NCI-H1105 (cell line): ENCODE measurements at regions not wholly inside any gene's neighbourhood (a gene's known extent, or its start where the extent isn't known, plus 50 kb on each side); places are given as distances from the start of the nearest gene placed in this dataset.
A peak's percentile ranks its signal among the peaks of the same experiment; 100 is the strongest.

ENCODE experiments used
- DNase-seq: peaks from one replicate; lab custom pipeline; 2025; lab: John Stamatoyannopoulos, UW

DNA sequence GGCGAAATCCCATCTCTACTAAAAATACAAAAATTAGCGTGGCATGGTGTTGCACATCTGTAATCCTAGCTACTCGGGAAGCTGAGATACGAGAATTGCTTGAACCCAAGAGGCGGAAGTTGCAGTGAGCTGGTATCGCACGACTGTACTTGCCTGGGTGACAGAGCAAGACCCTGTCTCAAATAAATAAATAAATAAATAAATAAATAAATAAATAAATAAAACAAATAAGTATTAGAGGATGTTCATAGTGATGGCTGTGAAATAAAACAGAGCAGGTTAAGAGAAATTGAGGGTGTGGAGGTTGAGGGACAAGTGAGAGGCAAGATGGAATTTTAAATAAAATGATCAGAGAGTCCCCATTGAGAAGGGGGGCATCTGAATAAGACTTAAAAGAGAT lies 124.7 kb upstream of the DST start:
- DNase-seq = no peak

DNA sequence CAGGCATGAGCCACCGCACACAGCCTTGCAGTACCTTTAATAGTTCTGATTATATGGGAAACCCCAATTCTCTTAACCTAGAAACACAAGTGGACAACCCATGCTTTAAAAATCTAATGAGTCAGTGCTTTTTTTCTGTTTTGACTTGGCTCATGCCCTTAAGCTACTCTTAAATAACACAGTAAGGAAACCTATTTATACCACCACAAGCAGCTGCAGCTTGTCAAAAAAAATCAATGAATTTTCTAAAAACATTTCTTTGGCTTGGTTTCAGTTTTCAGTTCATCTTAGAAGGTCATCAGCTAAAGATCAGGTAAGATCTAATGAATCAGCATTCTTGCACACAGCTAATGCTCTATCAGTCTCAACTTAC lies 124.1 kb upstream of the DST start:
- DNase-seq = no peak

DNA sequence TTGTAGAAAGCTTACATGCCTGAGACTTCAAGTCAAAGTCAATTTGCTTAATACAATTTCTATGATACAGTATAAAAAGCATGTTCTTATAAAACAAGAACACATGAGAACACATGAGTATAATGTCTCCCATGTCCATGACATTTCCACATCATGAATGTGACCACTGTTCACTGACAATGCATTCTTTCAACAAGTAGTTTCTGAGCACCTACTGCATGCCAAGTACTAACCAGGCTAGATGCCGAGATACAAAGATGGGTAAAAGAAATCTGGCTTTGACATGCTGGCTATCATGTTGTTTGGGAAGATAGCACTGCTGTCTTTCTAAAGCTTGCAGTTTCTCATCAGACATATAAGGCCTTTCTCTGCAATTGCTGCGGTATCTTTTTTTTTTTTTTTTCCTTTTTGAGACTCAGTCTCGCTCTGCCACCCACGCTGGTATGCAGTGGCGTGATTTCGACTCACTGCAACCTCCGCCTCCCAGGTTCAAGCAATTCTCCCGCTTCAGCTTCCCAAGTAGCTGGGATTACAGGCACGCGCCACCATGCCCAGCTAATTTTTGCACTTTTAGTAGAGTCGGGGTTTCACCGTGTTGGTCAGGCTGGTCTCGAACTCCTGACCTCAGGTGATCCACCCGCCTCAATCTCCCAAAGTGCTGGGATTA lies 123.6 kb upstream of the DST start:
- no peak for DNase-seq

DNA sequence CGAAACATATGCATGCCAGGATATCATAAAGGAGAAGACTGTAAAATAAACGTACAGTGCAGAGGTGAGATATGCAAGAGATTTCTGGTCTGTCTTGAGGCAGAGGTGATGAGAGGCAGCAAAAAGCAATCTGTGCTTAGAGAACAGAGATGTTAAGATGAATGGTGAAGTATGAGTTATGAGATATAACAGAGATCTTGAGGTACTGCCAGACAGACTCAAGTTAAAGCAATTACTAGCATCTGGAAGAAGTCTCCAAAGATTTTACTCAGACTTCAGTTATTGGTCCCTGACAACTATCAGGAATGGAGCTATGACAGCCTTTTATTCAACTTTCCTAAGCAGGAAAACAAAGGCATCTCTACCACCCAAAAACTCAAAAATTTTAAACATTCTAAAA lies 122.8 kb upstream of the DST start:
- DNase-seq = no peak

DNA sequence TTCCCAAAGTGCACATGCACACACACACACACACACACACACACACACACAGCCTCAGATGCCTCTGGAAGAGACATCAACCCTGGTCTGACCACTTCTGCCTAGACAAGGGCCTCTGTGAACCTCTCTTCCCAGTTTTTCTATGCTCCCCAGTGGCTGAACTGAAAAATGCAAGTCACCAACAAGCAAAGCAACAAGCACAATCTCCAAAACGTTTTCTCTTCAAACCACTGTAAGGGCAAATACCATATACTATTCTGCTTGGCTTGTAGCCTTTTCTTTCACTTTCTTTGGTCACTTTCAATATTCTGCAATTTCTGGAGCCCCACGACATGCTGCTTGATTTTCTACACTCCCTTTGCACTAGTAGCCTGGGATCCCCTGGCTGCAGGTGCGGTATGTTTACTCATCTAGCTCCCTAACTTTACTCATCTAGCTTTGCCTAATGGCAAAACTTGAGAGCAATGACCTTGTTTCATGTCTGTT lies 121.4 kb upstream of the DST start:
- DNase-seq = no peak

DNA sequence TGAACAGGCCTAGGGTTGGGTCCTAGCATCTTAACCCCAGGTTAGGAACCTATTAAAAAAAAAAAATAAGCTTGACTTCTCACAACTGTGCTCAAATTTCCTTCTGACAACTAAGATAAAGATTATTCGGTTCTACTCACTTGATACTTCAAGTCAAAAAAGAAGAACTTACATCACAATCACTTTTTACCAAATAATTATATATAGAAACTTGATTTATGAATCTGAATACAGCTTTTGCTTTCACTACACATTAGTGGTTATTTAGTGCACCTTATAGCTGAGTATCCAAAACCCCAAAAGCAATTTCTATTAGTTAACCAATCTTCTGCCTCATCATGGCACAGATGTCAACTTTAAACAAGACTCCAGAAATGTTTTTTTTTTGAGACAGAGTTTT lies 119.0 kb upstream of the DST start:
- DNase-seq = no peak

DNA sequence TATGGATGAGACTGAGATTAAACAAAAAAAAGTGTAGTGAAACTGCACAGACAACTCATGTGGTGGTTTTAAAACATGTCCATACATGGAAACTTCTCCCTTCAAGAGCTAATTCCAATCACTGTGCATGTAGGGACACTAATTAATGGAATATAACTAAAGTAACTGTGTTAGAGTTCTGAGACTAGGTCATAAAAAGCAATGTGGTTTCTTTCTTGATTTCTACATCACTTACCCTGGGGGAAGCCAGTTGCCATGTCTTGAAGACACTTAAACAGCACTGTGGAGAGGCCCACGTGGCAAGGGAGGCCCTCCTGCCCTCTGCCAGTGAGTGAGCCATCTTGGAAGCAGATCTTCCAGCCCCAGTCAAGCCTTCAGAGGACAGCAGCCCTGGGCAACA lies 118.2 kb upstream of the DST start:
- DNase-seq = no peak

DNA sequence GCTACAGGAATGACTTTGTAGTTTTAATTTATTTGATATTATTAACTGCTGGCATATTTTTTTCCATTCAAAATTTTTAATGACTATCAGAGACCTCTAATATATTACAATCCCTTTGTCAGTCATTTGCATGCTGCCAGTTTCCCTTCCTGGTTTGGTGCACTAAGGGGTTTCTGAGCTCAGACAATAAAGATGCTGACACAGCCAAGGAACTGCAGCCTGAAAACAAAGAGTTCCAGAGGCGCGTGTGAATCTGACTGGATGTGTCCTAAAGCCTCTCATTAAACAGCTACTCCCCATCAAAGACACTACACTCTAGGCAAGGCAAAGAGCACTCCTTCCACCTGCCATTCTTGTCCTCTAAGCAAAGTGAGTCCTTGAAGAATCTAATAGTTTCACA lies 116.8 kb upstream of the DST start:
- DNase-seq = no peak

DNA sequence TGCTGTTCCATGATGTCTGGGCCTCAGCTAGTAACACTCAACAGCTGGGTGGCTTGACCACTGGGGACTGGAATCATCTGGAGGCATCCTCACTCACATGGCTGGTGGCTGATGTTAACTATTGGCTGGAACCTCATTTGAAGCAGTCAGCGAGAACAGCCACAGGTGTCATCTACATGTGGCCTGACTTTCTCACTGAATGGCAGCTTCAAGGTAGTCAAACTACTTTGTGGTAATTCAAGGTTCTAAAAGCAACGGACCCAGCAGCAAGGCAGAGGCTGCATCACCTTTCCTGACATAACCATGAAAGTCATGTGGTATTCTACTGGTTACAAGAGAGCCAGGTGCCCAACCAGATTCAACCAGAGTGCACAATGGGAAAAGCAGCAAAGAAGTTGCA lies 115.9 kb upstream of the DST start:
- no peak for DNase-seq

DNA sequence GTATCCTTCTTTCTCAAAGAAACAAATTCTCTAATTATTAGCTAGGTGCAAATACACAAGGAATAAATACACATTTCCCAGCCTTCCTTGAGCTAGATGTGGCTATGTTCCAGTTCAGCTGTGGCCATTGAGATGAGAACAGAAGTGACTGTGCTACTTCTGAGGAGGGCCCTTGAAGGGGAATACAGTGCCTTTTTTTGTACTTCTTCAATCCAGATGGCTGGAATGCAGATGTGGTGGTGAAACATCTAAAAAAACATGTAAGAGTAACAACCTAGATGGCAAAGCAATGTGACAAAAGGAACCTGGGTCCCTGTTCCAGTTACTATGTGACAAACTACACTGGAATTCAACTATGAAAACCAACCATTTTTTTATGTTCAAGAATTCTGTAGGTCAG lies 115.4 kb upstream of the DST start:
- no peak for DNase-seq

DNA sequence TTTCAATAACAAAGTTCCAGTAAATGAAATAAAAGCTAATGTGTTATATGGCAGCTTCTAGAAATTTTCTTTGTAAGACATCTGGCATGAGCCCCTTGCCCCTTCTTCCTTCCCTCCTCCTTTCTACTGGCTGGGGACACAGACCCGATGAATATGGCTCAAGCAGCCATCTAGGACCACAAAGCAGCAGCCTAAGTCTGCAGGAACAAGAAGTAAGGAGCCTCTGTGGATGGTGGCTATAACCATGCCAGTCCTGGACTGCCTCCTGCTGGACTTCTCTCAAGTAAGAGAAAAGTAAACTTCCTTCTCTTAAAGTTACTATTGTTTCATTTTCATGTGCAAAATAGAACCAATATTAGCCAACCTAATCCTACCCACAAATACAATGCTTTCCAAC lies 114.9 kb upstream of the DST start:
- no peak for DNase-seq

DNA sequence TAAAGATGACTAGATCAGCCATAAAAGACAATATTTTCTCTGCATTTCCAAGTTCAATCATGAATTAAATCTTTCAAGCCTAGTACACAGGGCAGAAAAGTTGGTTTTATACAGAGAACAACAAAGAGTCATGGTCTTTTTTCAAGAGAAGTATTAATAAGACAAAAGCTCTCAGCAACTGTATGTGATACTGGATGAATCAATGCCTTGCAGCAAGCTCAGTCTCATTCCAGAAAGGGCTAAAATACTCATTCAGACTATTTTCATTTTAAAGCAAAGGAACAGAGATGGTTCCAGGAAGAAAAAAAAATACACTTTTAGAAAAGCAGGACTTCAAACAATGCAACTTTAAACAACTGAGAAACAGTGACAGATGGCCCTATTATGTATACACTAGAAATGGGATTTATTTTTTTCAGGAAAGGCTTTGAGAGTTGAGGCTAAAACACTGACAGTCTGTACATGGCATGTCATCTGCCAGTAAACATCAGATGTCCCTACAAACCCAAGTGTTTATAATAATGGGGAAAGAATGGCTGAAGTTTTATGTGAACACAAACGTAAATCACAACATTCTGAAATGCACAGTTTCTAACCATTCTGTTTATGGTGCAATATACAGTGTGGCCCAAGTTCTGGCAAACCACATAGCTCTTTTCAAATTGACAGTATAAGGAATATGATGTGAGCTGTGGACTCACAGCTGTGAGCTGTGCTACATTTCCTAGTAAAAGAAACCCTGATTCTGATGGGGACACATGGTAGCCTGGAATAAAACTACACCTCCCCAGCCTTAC lies 114.3 kb upstream of the DST start:
- no peak for DNase-seq

DNA sequence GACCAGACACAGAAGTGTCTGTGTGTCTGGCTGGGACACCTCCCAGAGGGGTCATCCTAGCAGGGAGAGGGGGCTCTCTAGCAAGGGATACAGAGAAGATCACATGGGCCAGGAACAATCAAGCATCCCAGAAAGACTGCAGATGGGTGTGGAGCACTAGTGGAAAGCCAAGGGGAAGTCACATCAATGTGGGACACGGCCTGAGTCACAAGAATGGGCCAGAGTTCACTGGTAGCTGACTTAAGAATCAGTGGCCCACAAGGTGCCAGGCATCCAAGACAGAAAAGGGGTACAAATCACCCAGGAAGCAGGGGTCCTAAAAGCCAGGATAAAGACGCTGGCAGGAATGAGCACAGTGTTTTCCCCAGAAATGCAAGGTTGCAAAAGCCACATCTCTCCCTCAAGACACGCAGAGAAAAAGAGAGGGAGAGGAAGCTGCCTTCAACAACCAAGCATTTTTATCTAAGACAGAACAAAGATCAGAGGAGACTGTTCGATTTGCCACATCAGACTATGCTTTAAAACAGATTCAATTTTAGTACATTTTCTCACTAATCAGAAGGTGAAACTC lies 113.6 kb upstream of the DST start:
- DNase-seq = no peak

DNA sequence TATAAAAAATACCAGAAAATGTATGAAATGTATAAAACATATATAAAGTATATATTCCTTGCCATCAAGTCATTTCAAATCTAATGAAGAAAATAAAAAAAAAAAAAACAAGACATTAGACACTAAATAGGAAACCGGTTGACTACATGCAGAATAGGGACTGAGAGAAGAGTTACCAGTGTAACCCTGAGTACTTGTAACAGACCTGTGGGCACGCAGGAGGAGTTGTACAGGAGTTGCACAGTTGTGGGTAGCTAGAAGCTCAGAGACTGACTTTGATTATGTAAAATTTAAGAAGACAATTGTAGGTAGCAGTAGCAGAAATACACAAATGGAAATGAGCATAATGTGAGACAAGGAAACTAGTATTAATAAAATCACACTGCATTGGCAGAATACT lies 112.4 kb upstream of the DST start:
- no peak for DNase-seq

DNA sequence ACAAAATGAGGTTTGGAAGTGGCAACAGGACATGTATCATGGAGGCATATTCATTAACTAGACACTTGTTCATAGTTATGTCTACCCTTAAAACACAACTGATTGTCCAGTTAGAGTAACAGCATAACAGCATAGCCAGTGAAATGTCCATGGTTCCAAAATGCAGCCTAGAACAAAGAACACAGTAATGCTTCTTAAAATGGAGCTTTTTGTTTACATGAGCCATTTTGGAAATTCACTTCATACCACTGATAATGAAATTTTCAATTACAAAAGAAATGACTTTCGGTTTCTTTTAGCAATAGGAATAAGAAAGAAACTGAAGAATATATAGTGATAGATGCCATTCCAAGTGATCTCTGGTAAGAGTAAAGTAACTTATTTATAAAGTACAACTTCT lies 111.1 kb upstream of the DST start:
- no peak for DNase-seq

DNA sequence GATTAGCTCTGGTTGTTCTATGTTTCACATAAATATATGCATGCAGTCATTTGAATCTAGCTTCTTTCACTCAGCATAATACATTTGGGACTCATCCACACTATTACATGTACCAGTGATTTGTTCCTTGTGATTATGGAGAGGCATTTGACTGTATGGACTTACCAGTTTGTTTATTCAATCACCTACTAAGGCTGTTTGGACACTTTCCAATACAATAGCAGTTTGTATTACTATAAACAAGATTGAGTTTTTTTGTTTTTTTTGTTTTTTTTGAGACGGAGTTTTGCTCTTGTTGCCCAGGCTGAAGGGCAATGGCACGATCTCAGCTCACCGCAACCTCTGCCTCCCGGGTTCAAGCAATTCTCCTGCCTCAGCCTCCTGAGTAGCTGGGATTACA lies 109.8 kb upstream of the DST start:
- no peak for DNase-seq

DNA sequence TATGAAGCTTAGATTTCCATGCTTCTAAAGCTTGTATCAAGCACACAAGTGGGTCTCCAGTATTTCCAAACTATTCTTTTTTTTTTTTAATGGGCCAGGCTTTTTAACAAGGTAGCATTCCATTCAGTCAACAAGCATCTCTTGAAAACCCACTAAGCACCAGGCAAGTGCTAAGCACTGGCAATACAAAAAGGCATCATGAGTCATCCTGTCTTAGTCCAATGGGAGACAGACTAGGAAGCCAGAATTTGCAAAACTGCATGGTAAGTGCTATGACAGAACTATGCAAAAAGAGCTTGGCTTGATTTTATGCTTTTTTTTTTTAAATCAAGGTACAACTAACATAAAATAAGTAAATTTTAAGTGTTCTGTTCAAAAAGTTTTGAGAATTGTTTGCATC lies 109.3 kb upstream of the DST start:
- DNase-seq = no peak

DNA sequence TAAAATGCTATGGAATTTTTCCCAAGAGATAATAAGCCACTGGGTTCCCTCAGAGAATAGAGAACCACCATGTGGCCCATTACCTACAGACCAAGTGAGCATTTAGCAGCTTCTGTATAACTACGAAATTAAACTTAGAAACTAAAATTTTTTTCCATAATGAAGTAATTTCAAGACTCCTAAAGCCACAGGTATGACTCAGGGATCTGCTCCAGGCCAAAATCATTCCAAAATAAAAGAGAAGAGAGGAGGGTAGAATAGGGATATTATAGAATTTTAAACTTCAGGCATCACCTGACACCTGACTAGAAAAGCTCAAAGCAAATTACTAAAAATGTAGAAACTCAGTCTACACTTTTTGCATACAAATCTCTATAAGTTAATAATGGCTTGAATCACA lies 108.9 kb upstream of the DST start:
- no peak for DNase-seq

DNA sequence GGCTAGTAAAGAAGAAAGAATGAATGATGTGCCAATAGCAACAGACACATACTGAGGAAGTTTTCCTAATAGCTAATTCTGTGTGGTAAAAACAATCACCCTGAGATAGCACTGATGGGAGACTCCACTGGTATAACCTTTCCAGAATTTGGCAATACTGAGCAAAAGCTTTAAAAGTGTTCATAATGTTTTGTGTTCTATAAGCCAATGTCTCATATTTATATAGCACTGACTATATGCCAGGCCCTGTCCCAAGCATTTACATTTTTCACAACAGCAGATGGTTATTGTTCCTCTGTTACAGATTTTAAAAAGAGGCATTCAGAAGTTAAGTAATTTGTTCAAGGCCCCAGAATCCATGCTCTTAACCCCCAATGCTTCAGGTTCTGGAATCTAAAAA lies 108.0 kb upstream of the DST start:
- no peak for DNase-seq

DNA sequence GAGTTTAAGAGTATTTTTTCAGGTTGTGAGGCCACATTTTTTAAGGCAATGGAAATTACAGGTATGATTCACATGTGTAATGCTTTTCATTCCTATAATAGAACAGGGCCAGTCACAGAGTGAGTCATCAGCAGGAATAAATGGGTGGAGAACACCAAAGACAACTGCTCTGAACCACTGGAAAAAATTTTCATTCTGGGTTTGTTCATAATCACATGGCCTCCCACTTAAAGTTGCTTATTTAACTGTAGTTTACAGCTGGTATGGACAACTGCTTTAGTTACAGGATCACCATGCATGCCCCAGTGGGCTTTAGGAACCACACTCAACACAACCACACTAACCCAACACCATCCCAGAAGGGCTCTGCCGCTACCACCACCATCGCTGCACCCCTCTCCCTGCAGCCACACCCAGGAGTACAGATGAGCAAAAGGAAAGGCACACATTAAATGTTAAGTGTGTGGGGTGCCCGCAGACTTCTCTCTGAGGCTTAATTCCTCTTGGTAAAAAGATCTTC lies 107.0 kb upstream of the DST start:
- DNase-seq = no peak

DNA sequence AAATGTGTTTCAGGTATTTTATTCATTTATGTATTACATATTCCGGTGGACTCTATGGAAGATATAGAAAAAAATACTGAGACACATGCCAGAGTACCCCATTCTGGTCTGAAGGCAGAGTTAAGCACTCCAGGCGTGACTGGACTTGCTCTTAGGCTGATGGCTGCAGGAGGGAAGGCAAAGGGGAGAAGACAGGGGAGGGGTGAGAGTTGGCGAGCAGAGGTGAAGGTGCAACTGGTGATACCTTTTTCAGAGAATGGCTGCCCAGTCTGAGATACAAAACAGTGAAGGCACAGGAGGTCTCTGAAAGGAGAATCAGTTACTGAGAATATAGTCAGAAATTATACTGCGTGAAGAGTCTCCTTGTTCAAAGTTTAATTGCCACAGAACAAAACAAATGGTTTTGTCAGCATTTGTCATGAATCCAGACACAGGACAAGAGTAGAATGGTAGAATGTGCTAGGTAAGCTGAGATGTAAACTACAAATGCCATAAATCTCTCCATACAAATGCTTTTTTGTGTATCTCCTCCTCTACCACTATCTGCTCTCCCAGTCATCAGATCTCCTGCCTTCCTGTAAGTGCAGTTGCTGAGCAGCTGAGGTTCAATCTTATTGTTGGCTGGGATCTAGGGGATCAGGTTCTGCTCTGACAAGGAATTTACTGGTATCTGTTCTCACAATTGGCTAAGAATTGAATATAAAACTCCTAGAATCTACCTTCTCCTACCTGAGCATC lies 104.2 kb upstream of the DST start:
- DNase-seq = peak; percentile 21

DNA sequence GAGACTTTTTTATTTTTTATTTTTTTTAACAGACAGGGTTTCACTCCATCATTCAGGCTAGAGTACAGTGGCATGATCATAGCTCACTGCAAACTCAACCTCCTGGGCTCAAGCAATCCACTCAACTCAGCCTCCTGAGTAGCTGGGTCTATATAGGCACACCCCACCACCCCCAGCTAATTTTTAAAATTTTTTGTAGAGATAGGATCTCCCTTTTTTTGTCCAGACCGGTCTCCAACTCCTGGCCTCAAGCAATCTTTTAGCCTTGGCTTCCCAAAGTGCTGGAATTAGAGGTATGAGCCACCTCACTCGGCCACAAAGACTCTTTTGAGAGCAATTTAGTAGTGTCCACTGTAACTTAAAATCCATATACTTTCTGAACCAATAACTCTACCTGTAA lies 103.3 kb upstream of the DST start:
- DNase-seq = no peak

DNA sequence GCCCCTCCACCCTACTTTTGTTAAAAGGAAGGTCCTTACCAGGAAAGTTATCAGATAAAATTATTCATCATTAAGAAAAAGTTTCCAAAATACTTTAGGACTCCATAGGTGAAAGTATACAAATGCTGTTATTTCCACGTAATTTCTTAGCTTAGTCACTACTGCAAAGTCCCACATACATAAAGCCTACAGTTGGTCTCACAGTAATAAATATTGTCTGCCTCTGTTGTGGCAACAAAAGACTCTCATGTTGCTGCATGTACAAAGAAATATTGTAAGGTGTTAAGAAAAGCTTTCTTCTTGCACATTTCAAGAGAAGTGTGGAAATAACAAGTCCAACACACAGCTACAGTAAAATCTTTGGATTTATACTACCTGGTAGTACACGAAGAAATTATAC lies 102.4 kb upstream of the DST start:
- no peak for DNase-seq
